ENCODE measurements at regions not wholly inside any gene's neighbourhood (a gene's known extent, or its start where the extent isn't known, plus 50 kb on each side); places are given as distances from the start of the nearest gene placed in this dataset.

- Histone ChIP-seq H3K9me3 (ENCODE audit: control insufficient read depth in 5 of 5, low read length in 5 of 5) (no peaks in the 10 kb centered on the region), H3K4me1 (ENCODE audit: control insufficient read depth in 5 of 5, insufficient read depth in 5 of 5, low read length in 5 of 5) (peaks cover 0 to 23% (median 6%) of the 10 kb centered on the region in 5 donors), H3K36me3 (ENCODE audit: control insufficient read depth in 5 of 5, insufficient read depth in 5 of 5, low read length in 5 of 5) (no peaks in the 10 kb centered on the region), H3K9ac (ENCODE audit: low read length in 5 of 5) (no peak overlapping the region), H3K27me3 (ENCODE audit: control insufficient read depth in 5 of 5, insufficient read depth in 4 of 5, low read length in 5 of 5) (no peaks in the 10 kb centered on the region), H3K27ac (ENCODE audit: low read depth, low read length) (no peak overlapping the region), H3K4me3 (ENCODE audit: low read depth in 1 of 5, low read length in 5 of 5) (no peak overlapping the region)
These were observed 216.2 kb upstream of the KRR1 start for GRCh38 chr12:75727577-75727976.

GRCh38 chr12:75725521-75726111 is 214.2 kb upstream of the KRR1 start:
- H3K4me1 ChIP-seq (ENCODE audit: control insufficient read depth in 5 of 5, insufficient read depth in 5 of 5, low read length in 5 of 5), result peaks cover 3 to 40% (median 17%) of the 10 kb centered on the region in 5 donors
- H3K27me3 ChIP-seq (ENCODE audit: control insufficient read depth in 5 of 5, insufficient read depth in 4 of 5, low read length in 5 of 5), result no peaks in the 10 kb centered on the region
- no peaks in the 10 kb centered on the region for H3K9me3 ChIP-seq (ENCODE audit: control insufficient read depth in 5 of 5, low read length in 5 of 5)
- H3K27ac ChIP-seq (ENCODE audit: low read depth, low read length), result no peak overlapping the region
- peak overlapping the region in 1 of 5 donors; percentile 12 for H3K4me3 ChIP-seq (ENCODE audit: low read depth in 1 of 5, low read length in 5 of 5)
- H3K9ac ChIP-seq (ENCODE audit: low read length in 5 of 5), result no peak overlapping the region
- H3K36me3 ChIP-seq (ENCODE audit: control insufficient read depth in 5 of 5, insufficient read depth in 5 of 5, low read length in 5 of 5), result no peaks in the 10 kb centered on the region

GRCh38 chr12:75724928-75725312 is 213.5 kb upstream of the KRR1 start:
- Histone ChIP-seq H3K4me1 (ENCODE audit: control insufficient read depth in 5 of 5, insufficient read depth in 5 of 5, low read length in 5 of 5) (peaks cover 3 to 40% (median 17%) of the 10 kb centered on the region in 5 donors), H3K4me3 (ENCODE audit: low read depth in 1 of 5, low read length in 5 of 5) (no peak overlapping the region), H3K27ac (ENCODE audit: low read depth, low read length) (no peak overlapping the region), H3K9ac (ENCODE audit: low read length in 5 of 5) (no peak overlapping the region), H3K9me3 (ENCODE audit: control insufficient read depth in 5 of 5, low read length in 5 of 5) (no peaks in the 10 kb centered on the region), H3K36me3 (ENCODE audit: control insufficient read depth in 5 of 5, insufficient read depth in 5 of 5, low read length in 5 of 5) (no peaks in the 10 kb centered on the region), H3K27me3 (ENCODE audit: control insufficient read depth in 5 of 5, insufficient read depth in 4 of 5, low read length in 5 of 5) (no peaks in the 10 kb centered on the region)

GRCh38 chr12:75724307-75724927 is 213.0 kb upstream of the KRR1 start:
- Histone ChIP-seq H3K27me3 (ENCODE audit: control insufficient read depth in 5 of 5, insufficient read depth in 4 of 5, low read length in 5 of 5) (no peaks in the 10 kb centered on the region), H3K36me3 (ENCODE audit: control insufficient read depth in 5 of 5, insufficient read depth in 5 of 5, low read length in 5 of 5) (no peaks in the 10 kb centered on the region), H3K4me1 (ENCODE audit: control insufficient read depth in 5 of 5, insufficient read depth in 5 of 5, low read length in 5 of 5) (peaks cover 3 to 40% (median 17%) of the 10 kb centered on the region in 5 donors), H3K9me3 (ENCODE audit: control insufficient read depth in 5 of 5, low read length in 5 of 5) (no peaks in the 10 kb centered on the region), H3K4me3 (ENCODE audit: low read depth in 1 of 5, low read length in 5 of 5) (no peak overlapping the region), H3K27ac (ENCODE audit: low read depth, low read length) (no peak overlapping the region), H3K9ac (ENCODE audit: low read length in 5 of 5) (no peak overlapping the region)

GRCh38 chr12:75722714-75723200 is 211.3 kb upstream of the KRR1 start:
- Histone ChIP-seq H3K4me1 (ENCODE audit: control insufficient read depth in 5 of 5, insufficient read depth in 5 of 5, low read length in 5 of 5) (peaks cover 3 to 40% (median 17%) of the 10 kb centered on the region in 5 donors), H3K36me3 (ENCODE audit: control insufficient read depth in 5 of 5, insufficient read depth in 5 of 5, low read length in 5 of 5) (no peaks in the 10 kb centered on the region), H3K9ac (ENCODE audit: low read length in 5 of 5) (no peak overlapping the region), H3K4me3 (ENCODE audit: low read depth in 1 of 5, low read length in 5 of 5) (no peak overlapping the region), H3K27me3 (ENCODE audit: control insufficient read depth in 5 of 5, insufficient read depth in 4 of 5, low read length in 5 of 5) (no peaks in the 10 kb centered on the region), H3K9me3 (ENCODE audit: control insufficient read depth in 5 of 5, low read length in 5 of 5) (no peaks in the 10 kb centered on the region), H3K27ac (ENCODE audit: low read depth, low read length) (peak overlapping the region; percentile 75)

- H3K36me3 ChIP-seq (ENCODE audit: control insufficient read depth in 5 of 5, insufficient read depth in 5 of 5, low read length in 5 of 5), result no peaks in the 10 kb centered on the region
- H3K9ac ChIP-seq (ENCODE audit: low read length in 5 of 5), result no peak overlapping the region
- H3K4me3 ChIP-seq (ENCODE audit: low read depth in 1 of 5, low read length in 5 of 5), result no peak overlapping the region
- no peaks in the 10 kb centered on the region for H3K27me3 ChIP-seq (ENCODE audit: control insufficient read depth in 5 of 5, insufficient read depth in 4 of 5, low read length in 5 of 5)
- H3K9me3 ChIP-seq (ENCODE audit: control insufficient read depth in 5 of 5, low read length in 5 of 5), result no peaks in the 10 kb centered on the region
- peaks cover 3 to 40% (median 17%) of the 10 kb centered on the region in 5 donors for H3K4me1 ChIP-seq (ENCODE audit: control insufficient read depth in 5 of 5, insufficient read depth in 5 of 5, low read length in 5 of 5)
- peak overlapping the region; percentile 75 for H3K27ac ChIP-seq (ENCODE audit: low read depth, low read length)
These were observed 210.4 kb upstream of the KRR1 start for GRCh38 chr12:75721796-75722195.

- no peak overlapping the region for H3K27ac ChIP-seq (ENCODE audit: low read depth, low read length)
- H3K4me1 ChIP-seq (ENCODE audit: control insufficient read depth in 5 of 5, insufficient read depth in 5 of 5, low read length in 5 of 5), result peaks cover 3 to 40% (median 17%) of the 10 kb centered on the region in 5 donors
- H3K36me3 ChIP-seq (ENCODE audit: control insufficient read depth in 5 of 5, insufficient read depth in 5 of 5, low read length in 5 of 5), result no peaks in the 10 kb centered on the region
These were observed 209.6 kb upstream of the KRR1 start for GRCh38 chr12:75720812-75721641.

GRCh38 chr12:75717902-75718301 is 206.5 kb upstream of the KRR1 start:
- H3K9me3 ChIP-seq (ENCODE audit: control insufficient read depth in 5 of 5, low read length in 5 of 5), result no peaks in the 10 kb centered on the region
- H3K36me3 ChIP-seq (ENCODE audit: control insufficient read depth in 5 of 5, insufficient read depth in 5 of 5, low read length in 5 of 5), result no peaks in the 10 kb centered on the region
- no peak overlapping the region for H3K4me3 ChIP-seq (ENCODE audit: low read depth in 1 of 5, low read length in 5 of 5)
- no peaks in the 10 kb centered on the region for H3K27me3 ChIP-seq (ENCODE audit: control insufficient read depth in 5 of 5, insufficient read depth in 4 of 5, low read length in 5 of 5)
- no peak overlapping the region for H3K27ac ChIP-seq (ENCODE audit: low read depth, low read length)
- H3K4me1 ChIP-seq (ENCODE audit: control insufficient read depth in 5 of 5, insufficient read depth in 5 of 5, low read length in 5 of 5), result peaks cover 3 to 24% (median 13%) of the 10 kb centered on the region in 5 donors
- no peak overlapping the region for H3K9ac ChIP-seq (ENCODE audit: low read length in 5 of 5)

More at GRCh38 chr12:75720812-75721641, 209.6 kb upstream of the KRR1 start:
- Histone ChIP-seq H3K9me3 (ENCODE audit: control insufficient read depth in 5 of 5, low read length in 5 of 5) (no peaks in the 10 kb centered on the region), H3K27me3 (ENCODE audit: control insufficient read depth in 5 of 5, insufficient read depth in 4 of 5, low read length in 5 of 5) (no peaks in the 10 kb centered on the region), H3K9ac (ENCODE audit: low read length in 5 of 5) (no peak overlapping the region), H3K4me3 (ENCODE audit: low read depth in 1 of 5, low read length in 5 of 5) (no peak overlapping the region)

- no peak overlapping the region for H3K9ac ChIP-seq (ENCODE audit: low read length in 5 of 5)
- no peaks in the 10 kb centered on the region for H3K9me3 ChIP-seq (ENCODE audit: control insufficient read depth in 5 of 5, low read length in 5 of 5)
- H3K27ac ChIP-seq (ENCODE audit: low read depth, low read length), result no peak overlapping the region
- H3K36me3 ChIP-seq (ENCODE audit: control insufficient read depth in 5 of 5, insufficient read depth in 5 of 5, low read length in 5 of 5), result no peaks in the 10 kb centered on the region
- H3K4me1 ChIP-seq (ENCODE audit: control insufficient read depth in 5 of 5, insufficient read depth in 5 of 5, low read length in 5 of 5), result peaks cover 0 to 11% (median 3%) of the 10 kb centered on the region in 5 donors
- no peaks in the 10 kb centered on the region for H3K27me3 ChIP-seq (ENCODE audit: control insufficient read depth in 5 of 5, insufficient read depth in 4 of 5, low read length in 5 of 5)
- no peak overlapping the region for H3K4me3 ChIP-seq (ENCODE audit: low read depth in 1 of 5, low read length in 5 of 5)
These were observed 205.0 kb upstream of the KRR1 start for GRCh38 chr12:75716291-75717025.

Measured in subcutaneous abdominal adipose tissue (tissue), 5 donors.